DND-41 (cell line): ENCODE measurements at regions not wholly inside any gene's neighbourhood (a gene's known extent, or its start where the extent isn't known, plus 50 kb on each side); places are given as distances from the start of the nearest gene placed in this dataset.

Experiments used
- CTCF ChIP-seq: IDR thresholded peaks from 2 replicates; pipeline ENCODE4 v1.5.1; 2012; ENCODE audit warnings: borderline replicate concordance, low read length, moderate library complexity, mild to moderate bottlenecking; ENCODE audit not compliant: poor library complexity, severe bottlenecking; ENCODE audit errors: extremely low read depth
- EZH2 ChIP-seq: IDR thresholded peaks from 3 replicates; pipeline ENCODE4 v1.6.1; 2012; ENCODE audit warnings: borderline replicate concordance, low read depth, mild to moderate bottlenecking, moderate library complexity, low read length, inconsistent platforms; ENCODE audit not compliant: severe bottlenecking

- TF ChIP-seq CTCF (no peak), EZH2 (no peak)
Measured at GRCh38 chr6:166838987-166839386, 117.4 kb downstream of the RNASET2 start.
